HG03139 (cell line): ENCODE measurements at regions not wholly inside any gene's neighbourhood (a gene's known extent, or its start where the extent isn't known, plus 50 kb on each side); places are given as distances from the start of the nearest gene placed in this dataset.

Experiments used
- ATAC-seq: cut with Tn5 transposase; IDR thresholded peaks from one replicate; pipeline ENCODE4 v1.9.1; 2021; ENCODE audit not compliant: unreplicated experiment

DNA sequence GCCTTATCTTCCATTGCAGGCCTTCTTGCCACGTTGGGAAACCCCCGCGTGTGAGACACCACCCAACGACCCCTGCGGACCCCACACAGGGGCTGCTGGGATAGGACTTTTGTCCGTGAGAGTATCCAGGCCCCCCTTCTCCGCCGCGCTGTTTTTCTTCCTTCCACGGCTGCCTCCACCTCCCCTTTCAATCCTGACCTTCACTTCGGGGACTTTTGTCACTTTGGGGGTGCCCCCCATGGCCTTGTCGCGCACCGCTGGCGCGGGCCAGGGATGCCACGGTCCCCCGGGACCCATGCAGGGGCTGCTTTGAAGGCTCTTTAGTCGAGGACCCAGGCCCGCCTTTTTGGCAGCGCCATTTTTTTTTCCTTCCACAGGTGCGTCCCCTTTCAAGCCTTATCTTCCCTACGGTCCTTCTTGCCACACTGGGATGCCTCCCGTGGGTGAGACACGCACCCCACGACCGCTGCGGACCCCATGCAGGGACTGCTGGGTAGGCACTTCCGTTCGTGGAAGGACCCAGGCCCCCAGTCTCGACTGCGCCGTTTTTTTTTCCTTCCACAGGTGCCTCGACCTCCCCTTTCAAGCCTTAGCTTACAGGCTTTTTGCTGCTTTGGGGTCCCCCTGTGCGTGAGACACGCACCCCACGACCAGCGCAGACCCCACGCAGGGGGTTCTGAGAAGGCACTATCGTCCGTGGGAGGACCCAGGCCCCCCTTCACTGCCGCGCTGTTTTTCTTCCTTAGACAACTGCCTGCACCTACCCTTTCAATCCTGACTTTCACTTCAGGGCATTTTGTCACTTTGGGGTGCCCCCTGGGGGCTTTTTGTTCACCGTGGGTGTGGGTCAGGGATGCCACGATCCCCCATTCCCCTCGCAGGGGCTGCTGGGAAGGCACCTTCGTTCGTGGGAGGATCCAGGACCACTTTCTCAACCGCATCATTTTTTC, 267.4 kb downstream of the ALG10 start:
- ATAC-seq, result no peak

DNA sequence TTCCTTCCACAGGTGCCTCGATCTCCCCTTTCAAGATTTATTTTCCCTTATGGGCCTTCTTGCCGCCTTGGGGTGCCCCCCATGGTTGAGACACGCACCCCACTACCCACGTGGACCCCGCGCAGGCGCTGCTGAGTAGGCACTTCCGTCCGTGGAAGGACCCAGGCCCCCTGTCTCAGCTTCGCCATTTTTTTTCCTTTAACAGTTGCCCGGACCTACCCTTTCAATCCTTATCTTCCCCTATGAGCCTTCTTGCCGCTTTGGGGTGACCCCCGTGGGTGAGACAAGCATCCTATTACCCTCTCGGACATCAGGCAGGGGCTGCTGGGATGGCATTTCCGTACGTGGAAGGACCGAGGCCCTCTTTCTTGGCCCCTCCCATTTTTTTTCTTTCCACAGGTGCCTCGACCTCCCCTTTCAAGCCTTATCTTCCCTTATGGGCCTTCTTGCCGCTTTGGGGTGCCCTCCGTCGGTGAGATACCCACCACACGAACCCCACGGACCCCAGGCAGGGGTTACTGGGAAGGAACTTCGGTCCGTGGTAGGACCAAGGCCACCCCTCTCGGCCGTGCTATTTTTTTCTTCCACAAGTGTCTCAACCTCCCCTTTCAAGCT, 268.2 kb downstream of the ALG10 start:
- no peak for ATAC-seq

DNA sequence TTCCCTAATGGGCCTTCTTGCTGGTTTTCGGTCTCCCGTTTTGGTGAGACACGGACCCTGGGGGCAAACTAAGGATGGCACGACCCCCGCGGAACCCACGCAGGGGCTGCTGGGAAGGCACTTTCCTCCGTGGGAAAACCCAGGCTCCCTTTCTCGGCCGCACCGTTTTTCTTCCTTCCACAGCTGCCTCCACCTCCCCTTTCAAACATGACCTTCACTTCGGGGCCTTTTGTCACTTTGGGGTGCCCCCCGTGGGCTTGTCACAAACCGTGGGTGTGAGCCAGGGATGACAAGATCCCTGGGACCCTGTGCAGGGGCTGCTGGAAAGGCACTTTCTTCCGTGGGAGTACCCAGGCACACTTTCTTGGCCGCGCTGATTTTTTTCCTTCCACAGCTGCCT, 268.7 kb downstream of the ALG10 start:
- no peak for ATAC-seq

DNA sequence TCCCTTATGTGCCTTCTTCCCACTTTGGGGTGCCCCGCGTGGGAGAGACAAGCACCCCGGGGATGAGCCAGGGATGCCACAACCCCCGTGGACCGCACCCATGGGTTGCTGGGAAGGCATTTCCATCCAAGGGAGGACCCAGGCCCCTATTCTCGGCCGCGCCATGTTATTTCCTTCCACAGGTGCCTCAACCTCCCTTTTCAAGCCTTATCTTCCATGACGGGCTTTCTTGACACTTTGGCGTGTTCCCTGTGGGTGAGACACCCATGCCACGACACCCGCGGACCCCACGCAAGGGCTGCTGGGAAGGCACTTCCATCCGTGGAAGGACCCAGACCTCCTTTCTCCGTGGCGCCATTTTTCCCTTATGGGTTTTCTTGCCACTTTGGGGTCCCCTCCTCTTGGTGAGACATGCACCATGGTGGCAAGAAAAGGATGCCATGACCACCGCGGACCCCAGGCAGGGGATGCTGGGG, 269.2 kb downstream of the ALG10 start:
- ATAC-seq, result no peak

DNA sequence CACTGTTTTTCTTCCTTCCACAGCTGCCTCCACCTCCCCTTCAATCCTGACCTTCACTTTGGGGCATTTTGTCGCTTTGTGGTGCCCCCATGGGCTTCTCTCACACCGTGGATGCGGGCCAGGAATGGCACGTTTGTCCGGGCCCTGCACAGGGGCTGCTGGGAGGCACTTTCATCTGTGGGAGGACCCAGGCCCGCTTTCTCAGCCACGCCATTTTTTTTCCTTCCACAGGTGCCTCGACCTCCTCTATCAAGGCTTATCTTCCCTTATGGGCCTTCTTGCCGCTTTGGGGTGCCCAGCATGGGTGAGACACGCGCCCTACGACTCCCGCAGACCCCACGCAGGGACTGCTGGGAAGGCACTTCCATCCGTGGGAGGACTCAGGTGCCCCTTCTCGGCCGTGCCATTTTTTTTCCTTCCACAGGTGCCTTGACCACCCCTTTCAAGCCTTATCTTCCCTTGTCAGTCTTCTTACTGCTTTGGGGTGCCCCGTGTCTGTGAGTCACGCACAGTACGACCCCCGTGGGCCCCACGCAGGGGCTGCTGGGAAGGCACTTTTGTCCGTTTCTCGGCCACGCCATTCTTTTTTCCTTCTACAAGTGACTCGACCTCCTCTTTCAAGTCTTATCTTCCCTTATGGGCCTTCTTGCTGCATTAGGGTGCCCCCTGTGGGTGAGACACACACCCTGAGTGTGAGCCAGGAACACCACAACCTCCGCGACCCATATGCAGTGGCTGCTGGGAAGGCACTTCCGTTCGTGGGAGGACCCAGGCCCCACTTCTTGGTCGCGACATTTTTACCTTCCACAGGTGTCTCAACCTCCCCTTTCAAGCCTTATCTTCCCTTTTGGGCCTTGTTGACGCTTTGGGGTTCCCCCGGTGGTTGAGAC, 270.7 kb downstream of the ALG10 start:
- ATAC-seq, result no peak

DNA sequence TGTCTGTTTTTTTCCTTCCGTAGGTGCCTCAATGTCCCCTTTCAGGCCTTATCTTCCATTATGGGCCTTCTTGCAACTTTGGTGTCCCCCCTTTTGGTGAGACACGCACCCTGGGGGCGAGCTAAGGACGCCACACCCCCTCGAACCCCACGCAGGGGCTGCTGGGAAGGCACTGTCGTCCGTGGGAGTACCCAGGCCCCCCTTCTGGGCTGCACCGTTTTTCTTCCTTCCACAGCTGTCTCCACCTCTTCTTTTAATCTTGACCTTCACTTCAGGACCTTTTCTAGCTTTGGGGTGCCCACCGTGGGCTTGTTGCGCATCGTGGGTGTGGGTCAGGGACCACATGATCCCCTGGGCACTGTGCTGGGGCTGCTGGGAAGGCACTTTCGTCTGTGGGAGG, 271.8 kb downstream of the ALG10 start:
- no peak for ATAC-seq

DNA sequence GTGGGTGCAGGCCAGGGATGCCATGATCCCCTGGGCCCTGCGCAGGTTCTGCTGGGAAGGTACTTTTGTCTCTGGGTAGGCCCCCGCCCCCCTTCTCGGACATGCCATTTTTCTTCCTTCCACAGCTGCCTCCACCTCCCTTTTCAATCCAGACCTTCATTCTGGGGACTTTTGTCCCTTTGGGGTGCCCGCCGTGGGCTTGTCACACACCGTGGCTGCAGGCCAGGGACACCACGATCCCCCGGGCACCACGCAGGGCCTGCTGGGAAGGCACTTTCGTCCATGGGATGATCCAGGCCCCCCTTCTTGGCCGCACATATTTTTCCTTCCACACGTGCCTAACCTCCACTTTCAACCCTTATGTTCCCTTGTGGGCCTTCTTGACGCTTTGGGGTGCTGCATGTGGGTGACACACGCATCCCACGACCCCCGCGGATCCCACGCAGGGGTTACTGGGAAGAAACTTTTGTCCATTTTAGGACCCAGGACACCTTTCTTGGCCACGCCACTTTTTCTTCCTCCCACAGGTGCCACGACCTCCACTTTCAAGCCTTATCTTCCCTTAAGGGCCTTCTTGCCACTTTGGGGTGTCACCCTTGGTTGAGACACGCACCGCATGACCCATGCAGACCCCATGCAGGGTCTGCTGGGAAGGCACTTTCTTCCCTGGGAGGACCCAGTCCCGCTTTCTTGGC, 272.5 kb downstream of the ALG10 start:
- ATAC-seq, result no peak

DNA sequence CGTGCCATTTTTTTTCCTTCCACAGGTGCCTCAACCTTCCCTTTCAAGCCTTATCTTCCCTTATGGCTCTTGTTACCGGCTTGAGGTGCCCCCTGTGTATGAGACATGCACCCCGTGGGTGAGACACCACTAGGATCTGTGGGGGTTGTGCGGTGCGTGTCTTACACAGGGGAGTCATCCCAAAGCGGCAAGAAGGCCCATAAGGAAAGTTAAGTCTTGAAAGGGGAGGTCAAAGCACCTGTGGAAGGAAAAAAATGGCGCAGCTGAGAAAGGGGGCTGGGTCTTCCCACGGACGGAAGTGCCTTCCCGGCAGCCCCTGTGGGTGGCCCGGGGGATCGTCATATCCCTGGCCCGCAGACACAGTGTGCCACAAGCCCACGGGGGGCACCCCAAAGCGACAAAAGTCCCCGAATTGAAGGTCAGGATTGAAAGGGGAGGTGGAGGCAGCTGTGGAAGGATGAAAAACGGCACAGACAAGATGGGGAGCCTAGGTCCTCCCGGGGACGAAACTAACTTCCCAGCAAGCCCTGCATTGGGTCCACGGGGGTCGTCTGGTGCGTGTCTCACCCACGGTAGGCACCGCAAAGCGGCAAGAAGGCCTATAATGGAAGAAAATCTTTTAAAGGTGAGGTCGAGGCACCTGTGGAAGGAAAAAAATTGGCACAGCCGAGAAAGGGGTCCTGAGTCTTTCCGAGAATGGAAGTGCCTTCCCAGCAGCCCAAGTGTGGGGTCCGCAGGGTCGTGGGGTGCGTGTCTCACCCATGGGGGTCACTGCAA, 273.3 kb downstream of the ALG10 start:
- no peak for ATAC-seq

DNA sequence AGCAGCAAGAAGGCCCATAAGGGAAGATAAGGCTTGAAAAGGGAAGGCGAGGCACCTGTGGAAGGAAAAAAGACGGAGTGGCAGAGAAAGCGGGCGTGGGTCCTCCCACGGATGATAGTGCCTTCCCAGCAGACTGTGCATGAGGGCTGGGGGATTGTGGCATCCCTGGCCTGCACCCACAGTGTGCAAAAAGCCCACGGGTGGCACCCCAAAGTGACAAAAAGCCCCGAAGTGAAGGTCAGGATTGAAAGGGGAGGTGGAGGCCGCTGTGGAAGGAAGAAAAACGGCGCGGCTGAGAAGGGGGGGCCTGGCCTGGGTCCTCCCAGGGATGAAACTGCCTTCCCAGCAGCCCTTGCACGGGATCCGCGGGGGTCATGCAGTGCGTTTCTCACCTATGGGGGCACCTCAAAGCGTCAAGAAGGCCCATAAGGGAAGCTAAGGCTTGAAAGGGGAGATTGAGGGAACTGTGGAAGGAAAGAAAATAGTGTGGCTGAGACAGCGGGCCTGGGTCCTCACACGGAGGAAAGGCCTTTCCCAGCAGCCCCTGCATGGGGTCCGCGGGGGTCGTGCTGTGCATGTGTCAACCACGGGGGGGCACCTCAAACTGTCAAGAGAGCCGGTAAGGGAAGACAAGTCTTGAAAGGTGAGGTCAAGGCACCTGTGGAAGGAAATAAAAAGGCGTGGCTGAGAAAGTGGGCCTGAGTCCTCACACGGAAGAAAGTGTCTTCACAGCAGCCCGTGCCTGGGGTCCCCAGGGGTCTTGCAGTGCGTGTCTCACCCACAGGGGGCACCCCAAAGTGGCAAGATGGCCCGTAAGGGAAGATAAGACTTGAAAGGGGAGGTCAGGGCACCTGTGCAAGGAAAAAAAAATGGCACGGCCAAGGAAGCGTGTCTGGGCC, 274.1 kb downstream of the ALG10 start:
- no peak for ATAC-seq

DNA sequence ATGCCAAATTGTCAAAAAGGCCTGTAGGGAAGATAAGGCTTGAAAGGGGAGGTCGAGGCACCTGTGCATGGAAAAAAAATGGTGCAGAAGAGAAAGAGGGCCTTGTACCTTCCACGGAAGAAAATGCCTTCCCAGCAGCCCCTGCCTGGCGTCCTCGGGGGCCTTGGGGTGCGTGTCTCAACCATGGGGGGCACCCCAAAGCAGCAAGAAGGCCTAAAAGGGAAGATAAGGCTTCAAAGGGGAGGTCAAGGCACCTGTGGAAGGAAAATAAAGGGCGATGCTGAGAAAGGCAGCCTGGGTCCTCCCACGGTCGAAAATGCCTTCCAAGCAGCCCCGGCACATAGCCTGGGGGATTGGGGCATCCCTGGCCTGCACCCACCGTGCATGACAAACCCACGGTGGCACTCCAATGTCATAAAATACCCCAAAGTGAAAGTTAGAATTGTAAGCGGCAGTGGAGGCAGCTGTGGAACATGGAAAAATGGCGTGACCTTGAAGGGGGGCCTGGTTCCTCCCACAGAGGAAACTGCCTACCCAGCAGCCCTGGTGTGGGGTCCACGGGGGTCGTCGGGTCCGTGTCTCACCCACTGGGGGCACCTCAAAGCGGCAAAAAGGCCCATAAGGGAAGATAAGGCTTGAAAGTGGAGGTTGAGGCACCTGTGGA, 275.0 kb downstream of the ALG10 start:
- no peak for ATAC-seq

DNA sequence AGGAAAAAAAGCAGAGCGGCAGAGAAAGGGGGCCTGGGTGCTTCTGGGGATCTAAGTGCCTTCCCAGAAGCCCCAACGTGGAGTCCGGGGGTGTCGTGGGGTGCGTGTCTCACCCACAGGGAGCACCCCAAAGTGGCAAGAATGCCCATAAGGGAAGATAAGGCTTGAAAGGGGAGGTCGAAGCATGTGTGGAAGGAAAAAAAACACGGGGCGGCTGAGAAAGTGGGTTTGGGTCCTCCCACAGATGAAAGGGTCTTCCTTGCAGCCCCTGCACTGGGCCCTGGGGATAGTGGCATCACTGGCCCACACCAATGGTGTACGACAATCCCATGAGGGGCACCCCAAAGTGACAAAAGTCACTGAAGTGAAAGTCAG, 275.5 kb downstream of the ALG10 start:
- no peak for ATAC-seq

DNA sequence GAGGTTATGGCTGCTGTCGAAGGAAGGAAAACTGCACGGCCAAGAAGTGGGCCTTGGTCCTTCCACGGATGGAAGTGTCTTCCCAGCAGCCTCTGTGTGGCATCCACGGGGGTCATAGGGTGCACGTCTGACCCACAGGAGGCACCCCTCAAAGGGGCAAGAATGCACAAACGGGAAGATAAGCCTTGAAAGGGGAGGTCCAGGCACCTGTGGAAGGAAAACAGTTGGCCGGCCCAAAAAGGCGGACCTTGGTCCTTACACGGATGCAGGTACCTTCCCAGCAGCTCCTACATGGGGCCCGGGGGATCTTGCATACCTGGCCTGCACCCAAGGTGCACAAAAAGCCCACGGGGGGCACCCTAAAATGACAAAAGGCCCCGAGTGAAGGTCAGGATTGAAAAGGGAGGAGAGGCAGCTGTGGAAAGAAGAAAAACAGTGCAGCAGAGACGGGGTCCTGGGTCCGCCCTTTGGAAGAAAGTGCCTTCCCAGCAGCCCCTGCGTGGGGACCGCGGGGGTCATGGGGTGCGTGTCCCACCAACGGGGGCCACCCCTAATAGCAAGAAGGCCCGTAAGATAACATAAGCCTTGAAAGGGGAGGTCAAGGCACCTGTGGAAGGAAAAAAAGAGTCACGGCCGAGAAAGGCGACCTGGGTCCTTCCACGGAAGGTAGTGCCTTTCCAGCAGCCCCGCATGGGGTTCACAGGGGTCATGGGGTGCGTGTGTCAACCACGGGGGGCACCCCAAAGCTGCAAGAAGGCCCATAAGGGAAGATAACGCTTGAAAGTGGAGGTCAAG, 276.1 kb downstream of the ALG10 start:
- no peak for ATAC-seq

DNA sequence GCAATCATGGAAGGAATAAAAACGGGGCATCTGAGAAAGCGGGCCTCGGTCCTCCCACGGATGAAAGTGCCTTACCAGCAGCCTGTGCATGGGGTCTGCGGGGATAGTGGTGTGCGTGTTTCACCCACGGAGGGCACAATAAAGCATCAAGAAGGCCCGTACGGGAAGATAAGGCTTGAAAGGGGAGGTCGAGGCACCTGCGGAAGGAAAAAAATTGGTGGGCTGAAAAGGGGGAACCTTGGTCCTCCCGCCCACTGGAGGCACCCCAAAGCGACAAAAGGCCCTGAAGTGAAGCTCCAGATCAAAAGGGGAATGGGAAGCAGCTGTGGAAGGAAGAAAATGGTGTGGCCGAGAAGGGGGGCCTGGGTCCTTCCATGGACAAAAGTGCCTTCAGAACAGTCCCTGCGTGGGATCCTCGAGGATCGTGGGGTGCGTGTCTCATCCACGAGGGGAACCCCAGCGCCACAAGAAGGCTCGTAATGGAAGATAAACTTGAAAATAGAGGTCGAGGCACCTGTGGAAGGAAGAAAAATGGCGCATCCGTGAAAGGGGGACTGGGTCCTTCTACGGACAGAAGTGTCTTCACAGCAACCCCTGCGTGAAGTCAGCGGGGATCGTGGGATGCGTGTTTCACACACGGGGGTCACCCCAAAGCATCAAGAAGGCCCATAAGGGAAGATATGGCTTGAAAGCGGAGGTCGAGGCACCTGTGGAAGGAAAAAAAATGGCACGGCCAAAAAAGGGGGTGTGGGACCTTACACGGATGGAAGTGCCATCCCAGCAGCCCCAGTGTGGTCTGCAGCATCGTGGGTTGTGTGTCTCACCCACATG, 276.9 kb downstream of the ALG10 start:
- no peak for ATAC-seq

DNA sequence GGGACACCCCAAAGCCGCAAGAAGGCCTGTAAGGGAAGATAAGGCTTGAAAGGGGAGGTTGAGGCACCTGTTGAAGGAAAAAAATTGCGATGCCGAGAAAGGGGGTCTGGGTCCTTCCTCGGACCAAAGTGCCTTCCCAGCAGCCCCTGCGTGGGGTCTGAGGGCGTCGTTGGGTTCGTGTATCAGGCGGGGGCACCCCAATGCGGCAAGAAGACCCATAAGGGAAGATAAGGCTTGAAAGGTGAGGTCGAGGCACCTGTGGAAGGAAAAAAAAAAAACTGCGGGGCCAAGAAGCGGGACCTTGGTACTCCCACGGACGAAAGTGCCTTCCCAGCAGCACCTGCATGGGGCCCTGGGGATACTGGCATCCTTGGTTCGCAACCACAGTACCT, 277.5 kb downstream of the ALG10 start:
- ATAC-seq, result no peak

DNA sequence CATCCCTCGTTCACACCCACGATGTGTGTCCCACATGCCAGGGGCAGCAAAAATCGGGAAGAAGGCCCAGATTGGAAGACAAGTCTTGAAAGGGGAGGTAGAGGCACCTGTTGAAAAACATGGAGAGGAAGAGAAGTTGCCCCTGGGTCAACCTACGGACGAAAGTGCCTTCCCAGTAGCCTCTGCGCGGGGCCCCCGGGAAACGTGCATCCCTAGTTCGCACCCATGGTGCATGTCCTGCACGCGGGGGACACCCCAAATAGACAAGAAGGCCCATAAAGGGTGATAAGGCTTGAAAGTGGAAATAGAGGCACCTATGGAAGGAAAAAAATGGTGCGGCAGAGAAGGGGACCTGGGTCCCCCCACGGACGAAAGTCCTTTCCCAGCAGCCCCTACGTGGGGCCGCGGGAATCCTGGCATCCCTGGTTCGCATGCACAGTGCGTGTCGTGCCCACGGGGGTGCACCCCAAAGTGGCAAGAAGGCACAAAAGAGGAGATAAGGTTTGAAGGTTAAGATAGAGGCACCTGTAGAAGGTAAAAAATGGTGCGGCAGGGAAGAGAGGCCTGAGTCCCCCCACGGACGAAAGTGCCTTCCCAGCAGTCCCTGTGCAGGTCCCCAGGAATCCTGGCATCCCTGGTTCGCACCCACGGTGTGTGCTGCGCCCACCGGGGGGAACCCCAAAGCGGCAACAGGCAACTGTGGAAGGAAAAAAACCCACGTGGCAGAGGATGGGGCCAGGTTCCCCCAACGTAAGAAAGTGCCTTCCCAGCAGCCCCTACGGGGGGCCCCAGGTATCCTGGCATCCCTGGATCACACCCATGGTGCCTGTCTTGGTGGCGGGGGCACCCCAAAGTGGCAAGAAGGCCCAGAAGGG, 278.3 kb downstream of the ALG10 start:
- ATAC-seq, result no peak
